Immature natural killer cell (primary cell): ENCODE measurements at regions not wholly inside any gene's neighbourhood (a gene's known extent, or its start where the extent isn't known, plus 50 kb on each side); places are given as distances from the start of the nearest gene placed in this dataset.
"Not testable (repeated sequence)": the region's sequence is repeated elsewhere in the genome, so short reads cannot be mapped to it uniquely, and the experiment has no call there.

Source experiments
- DNase-seq, 3 donors: peaks; one replicate each; pipeline ENCODE4 v3.0.0; 2022; ENCODE audit warnings: mixed read lengths in 1 of 3
- H3K27ac Mint-ChIP-seq, 6 donors: one replicate each; pipeline ENCODE4 v1.8.0; 2020; ENCODE audit warnings: mixed read lengths in 6 of 6, mild to moderate bottlenecking in 5 of 6, inconsistent platforms in 4 of 6, moderate library complexity in 3 of 6
- H3K27me3 Mint-ChIP-seq, 3 donors: one replicate each; pipeline ENCODE4 v1.8.0; 2020 to 2021; ENCODE audit warnings: low read depth in 3 of 3, mild to moderate bottlenecking in 3 of 3, mixed read lengths in 3 of 3, moderate library complexity in 3 of 3, inconsistent platforms in 1 of 3
- H3K36me3 Mint-ChIP-seq, 3 donors: one replicate each; pipeline ENCODE4 v1.8.0; 2020; ENCODE audit warnings: mixed read lengths in 3 of 3, inconsistent platforms in 2 of 3, mild to moderate bottlenecking in 2 of 3
- H3K4me1 Mint-ChIP-seq, 2 donors: one replicate each; pipeline ENCODE4 v1.8.0; 2020; ENCODE audit warnings: inconsistent platforms in 2 of 2, mild to moderate bottlenecking in 2 of 2, mixed read lengths in 2 of 2, moderate library complexity in 1 of 2
- H3K4me3 Mint-ChIP-seq, 5 donors: one replicate each; pipeline ENCODE4 v1.8.0; 2020; ENCODE audit warnings: mild to moderate bottlenecking in 5 of 5, mixed read lengths in 5 of 5, inconsistent platforms in 3 of 5, moderate library complexity in 3 of 5
- H3K9me3 Mint-ChIP-seq, 6 donors: one replicate each; pipeline ENCODE4 v1.8.0; 2020; ENCODE audit warnings: mild to moderate bottlenecking in 6 of 6, mixed read lengths in 6 of 6, inconsistent platforms in 4 of 6, moderate library complexity in 3 of 6

DNA sequence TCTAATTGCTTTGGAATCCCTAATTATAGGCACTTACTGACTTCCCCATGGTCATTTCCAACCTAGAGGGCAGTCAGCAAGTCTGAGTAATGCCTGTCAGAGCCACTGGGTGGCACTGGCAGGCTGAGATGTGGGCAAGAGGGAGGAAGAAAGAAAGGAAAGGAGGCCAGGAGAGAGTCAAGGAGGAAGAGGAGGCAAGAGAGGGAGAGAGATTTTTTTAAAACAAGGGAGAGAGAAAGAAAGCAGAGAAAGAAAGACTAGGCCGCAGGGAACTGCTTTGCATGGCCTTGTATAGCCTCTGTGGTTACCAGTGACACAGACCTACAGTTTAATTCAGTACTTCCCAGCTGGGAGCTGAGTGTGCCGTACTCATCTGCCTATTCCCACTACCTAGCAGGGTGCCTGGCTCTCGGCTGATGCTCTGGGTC is 210.4 kb upstream of the ADO start:
- Mint-ChIP-seq H3K27ac (no peak overlapping the region), H3K27me3 (peaks cover 0 to 1% (median 0%) of the 10 kb centered on the region in 3 donors), H3K9me3 (no peaks in the 10 kb centered on the region), H3K36me3 (no peaks in the 10 kb centered on the region), H3K4me3 (no peak overlapping the region), H3K4me1 (peaks cover 0 to 5% of the 10 kb centered on the region in 2 donors)
- peak; percentile 42 to 57 (median 48) for DNase-seq

DNA sequence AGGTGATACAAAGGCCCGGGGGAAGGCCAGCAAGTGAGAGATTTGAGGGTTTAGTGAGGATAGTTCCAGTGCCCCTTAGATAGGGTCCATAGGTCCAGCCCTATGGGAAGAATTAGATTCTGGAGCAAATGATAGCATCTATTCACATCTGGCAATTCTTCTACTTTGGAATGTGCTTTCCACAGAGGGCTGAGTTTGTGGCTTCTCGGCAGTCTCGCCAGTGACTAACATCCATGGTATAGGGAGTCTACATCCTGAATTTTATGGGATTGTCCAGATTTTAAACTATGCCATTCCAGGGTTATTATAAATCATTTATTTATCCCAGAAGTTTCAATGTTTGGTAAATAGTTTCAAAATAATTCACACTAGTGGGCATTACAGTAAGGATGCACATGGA is 207.3 kb upstream of the ADO start:
- Mint-ChIP-seq H3K9me3 (peaks cover 0 to 3% (median 0%) of the 10 kb centered on the region in 6 donors), H3K36me3 (no peaks in the 10 kb centered on the region), H3K27ac (no peak overlapping the region), H3K27me3 (peaks cover 2 to 4% (median 2%) of the 10 kb centered on the region in 3 donors), H3K4me3 (no peak overlapping the region), H3K4me1 (peaks cover 0 to 5% of the 10 kb centered on the region in 2 donors)
- no peak for DNase-seq

DNA sequence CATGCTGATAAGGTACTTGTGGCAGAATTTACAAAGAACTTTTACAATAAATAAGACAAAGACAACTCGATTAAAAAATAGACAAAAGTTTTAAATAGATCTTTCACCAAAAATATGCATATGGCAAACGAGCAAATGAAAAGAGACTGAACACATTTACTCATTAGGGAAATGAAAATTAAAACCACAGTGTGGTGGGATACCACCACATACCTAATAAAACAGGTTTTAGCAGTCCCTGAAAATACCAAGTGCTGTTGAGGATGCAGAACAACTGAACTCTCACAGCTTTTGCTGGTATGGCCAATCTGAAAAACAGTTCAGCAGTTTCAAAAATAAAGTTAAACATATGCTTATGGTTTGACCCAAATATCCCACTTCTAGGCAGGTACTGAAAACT is 205.4 kb upstream of the ADO start:
- H3K36me3 Mint-ChIP-seq: no peaks in the 10 kb centered on the region
- H3K9me3 Mint-ChIP-seq: peaks cover 0 to 3% (median 0%) of the 10 kb centered on the region in 6 donors
- peaks cover 0 to 2% of the 10 kb centered on the region in 2 donors for H3K4me1 Mint-ChIP-seq
- H3K4me3 Mint-ChIP-seq: no peak overlapping the region
- H3K27me3 Mint-ChIP-seq: peaks cover 2 to 4% (median 2%) of the 10 kb centered on the region in 3 donors
- DNase-seq: no peak
- no peak overlapping the region for H3K27ac Mint-ChIP-seq

DNA sequence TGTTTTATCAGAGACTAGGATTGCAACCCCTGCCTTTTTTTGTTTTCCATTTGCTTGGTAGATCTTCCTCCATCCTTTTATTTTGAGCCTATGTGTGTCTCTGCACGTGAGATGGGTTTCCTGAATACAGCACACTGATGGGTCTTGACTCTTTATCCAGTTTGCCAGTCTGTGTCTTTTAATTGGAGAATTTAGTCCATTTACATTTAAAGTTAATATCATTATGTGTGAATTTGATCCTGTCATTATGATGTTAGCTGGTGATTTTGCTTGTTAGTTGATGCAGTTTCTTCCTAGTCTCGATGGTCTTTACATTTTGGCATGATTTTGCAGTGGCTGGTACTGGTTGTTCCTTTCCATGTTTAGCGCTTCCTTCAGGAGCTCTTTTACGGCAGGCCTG is 198.0 kb upstream of the ADO start:
- not testable (repeated sequence) for H3K36me3 Mint-ChIP-seq, H3K4me1 Mint-ChIP-seq, DNase-seq, H3K4me3 Mint-ChIP-seq, H3K27ac Mint-ChIP-seq, H3K9me3 Mint-ChIP-seq, H3K27me3 Mint-ChIP-seq

DNA sequence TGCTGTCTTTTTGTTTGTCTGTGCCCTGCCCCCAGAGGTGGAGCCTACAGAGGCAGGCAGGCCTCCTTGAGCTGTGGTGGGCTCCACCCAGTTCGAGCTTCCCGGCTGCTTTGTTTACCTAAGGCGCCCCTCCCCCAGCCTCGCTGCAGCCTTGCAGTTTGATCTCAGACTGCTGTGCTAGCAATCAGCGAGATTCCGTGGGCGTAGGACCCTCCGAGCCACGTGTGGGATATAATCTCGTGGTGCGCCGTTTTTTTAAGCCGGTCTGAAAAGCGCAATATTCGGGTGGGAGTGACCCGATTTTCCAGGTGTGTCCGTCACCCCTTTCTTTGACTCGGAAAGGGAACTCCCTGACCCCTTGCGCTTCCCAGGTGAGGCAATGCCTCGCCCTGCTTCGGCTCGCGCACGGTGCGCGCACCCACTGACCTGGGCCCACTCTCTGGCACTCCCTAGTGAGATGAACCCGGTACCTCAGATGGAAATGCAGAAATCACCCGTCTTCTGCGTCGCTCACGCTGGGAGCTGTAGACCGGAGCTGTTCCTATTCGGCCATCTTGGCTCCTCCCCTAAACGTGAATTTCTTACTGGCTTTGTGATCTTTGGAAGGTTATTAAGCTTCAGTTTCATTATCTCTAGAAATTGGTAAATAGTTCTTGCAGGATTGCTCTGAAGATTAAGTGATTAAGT is 196.2 kb upstream of the ADO start:
- H3K27me3 Mint-ChIP-seq, H3K27ac Mint-ChIP-seq, H3K9me3 Mint-ChIP-seq, H3K4me3 Mint-ChIP-seq, H3K36me3 Mint-ChIP-seq, DNase-seq: not testable (repeated sequence)
- H3K4me1 Mint-ChIP-seq: peaks cover 4 to 10% of the 10 kb centered on the region in 2 donors

DNA sequence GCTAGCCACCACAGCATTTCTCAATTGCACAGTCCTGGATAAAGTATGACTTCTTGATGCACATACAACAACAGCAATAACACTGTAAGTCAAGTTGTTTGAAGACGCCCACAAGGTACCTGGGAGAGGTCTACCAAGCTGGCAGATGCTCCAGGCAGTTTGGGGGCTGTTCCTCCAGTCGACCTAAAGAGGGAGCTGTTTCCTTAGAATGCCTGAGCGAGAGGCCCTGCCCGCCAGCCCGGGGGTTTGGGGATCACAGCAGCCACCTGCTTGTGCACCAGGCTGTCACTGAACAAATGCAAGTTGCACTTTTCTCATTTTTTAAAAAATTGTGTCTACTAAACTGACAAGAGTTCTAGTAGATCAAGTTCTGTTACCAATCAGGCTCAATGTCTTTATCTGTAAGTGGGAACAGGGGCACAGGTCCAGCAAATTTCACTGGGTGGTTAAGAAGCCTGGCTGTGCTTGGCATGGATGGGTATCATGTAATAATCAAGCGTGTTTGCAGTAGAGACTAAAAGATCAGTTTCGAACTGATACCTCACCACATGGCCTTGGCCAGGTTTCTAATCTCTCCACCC is 193.8 kb upstream of the ADO start:
- Mint-ChIP-seq H3K27me3 (peaks cover 2 to 10% (median 4%) of the 10 kb centered on the region in 3 donors), H3K4me3 (no peak overlapping the region), H3K36me3 (peaks cover 0 to 4% (median 0%) of the 10 kb centered on the region in 3 donors), H3K4me1 (peaks cover 12 to 28% of the 10 kb centered on the region in 2 donors), H3K9me3 (peaks cover 0 to 3% (median 0%) of the 10 kb centered on the region in 6 donors), H3K27ac (no peak overlapping the region)
- DNase-seq: peak; percentile 71 to 79 (median 75)

DNA sequence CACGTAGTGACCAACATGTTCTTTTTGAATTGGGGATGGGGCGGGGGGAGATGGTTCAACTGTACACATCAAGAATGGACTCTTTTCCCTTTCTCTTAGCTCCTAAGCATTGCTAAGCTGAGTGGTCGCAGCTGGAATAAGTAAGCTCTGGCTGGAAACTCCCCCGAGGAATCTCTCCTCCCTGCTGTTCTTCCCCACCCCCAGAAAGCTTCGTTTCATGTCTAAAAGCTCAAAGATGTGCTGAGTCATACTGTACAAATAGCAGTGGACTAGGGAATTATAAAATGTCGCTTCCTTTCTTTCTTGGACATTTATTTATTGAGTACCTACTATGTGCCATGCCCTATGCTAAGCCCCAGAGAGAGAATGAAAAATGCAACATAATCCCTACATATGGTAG is 191.1 kb upstream of the ADO start:
- Mint-ChIP-seq H3K36me3 (peaks cover 0 to 4% (median 0%) of the 10 kb centered on the region in 3 donors), H3K9me3 (peaks cover 0 to 3% (median 0%) of the 10 kb centered on the region in 6 donors), H3K27me3 (peaks cover 2 to 8% (median 2%) of the 10 kb centered on the region in 3 donors), H3K27ac (peak overlapping the region in 1 of 6 donors; percentile 13), H3K4me1 (peaks cover 16 to 38% of the 10 kb centered on the region in 2 donors), H3K4me3 (no peak overlapping the region)
- no peak for DNase-seq

DNA sequence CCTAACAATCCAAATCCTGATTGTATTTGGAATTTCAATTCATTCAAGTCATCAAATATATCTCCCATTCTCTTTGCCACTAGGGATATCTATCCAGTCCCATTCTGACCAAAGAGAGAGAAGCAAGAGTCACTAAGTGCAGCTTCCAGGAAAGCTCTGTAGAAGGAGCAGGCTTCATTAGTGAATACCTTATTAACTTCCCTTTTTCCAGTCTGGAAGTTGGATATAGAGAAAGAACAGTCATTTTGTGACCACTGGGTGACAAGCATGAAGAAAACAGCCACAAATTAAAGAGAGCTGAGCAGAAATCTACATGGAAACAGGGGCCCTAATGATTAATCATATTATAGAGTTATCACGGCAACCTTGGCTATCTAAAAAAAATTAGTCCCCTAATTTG is 190.7 kb upstream of the ADO start:
- Mint-ChIP-seq H3K4me1 (peaks cover 18 to 42% of the 10 kb centered on the region in 2 donors), H3K4me3 (peak overlapping the region in 1 of 5 donors; percentile 44), H3K9me3 (peaks cover 0 to 3% (median 0%) of the 10 kb centered on the region in 6 donors), H3K27ac (peak overlapping the region in 1 of 6 donors; percentile 13), H3K27me3 (peaks cover 0 to 8% (median 2%) of the 10 kb centered on the region in 3 donors), H3K36me3 (peaks cover 0 to 4% (median 0%) of the 10 kb centered on the region in 3 donors)
- no peak for DNase-seq

DNA sequence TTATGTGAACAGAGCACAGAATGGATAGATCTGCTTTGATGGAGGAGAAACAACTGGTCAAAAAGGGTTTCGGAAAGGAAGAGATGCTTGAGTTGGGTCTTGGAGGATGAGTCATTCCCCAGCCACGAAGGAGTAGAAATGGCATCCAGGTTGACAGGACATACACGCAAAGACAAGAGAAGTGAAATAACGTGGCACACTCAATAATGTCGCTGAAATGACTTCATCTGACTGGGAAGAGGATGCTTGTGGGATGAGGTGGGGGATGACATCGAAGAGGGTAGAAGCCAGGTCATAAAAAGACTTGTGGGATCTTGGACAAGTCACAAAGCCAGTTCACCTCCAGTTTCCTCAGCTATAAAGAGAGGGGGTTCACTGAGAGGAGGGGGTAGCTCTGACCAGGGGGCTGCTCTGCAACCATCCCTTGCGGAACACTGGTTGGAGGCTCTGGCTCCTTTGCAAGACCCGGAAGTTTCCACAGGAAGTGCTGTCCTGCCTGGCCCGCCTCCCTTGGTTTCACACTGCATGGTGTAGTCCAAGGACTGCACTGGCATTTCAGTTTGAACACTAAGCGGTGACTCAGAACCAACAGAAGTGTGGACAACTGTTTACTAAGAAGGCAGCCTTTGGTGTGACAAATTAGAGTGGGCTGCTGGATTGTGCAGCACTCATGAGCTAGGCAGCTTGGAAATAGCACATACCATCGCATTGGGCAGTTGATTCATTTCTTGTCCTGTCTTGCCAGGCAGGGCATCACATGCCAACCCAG is 189.9 kb upstream of the ADO start:
- Mint-ChIP-seq H3K36me3 (peaks cover 0 to 4% (median 0%) of the 10 kb centered on the region in 3 donors), H3K27me3 (peaks cover 0 to 8% (median 2%) of the 10 kb centered on the region in 3 donors), H3K4me3 (peak overlapping the region in 1 of 5 donors; percentile 44), H3K9me3 (peaks cover 0 to 3% (median 0%) of the 10 kb centered on the region in 6 donors), H3K4me1 (peaks cover 25 to 49% of the 10 kb centered on the region in 2 donors), H3K27ac (peak overlapping the region in 3 of 6 donors; percentile 9 to 57 (median 9))
- peak in 2 of 3 donors; percentile 16 to 44 for DNase-seq

DNA sequence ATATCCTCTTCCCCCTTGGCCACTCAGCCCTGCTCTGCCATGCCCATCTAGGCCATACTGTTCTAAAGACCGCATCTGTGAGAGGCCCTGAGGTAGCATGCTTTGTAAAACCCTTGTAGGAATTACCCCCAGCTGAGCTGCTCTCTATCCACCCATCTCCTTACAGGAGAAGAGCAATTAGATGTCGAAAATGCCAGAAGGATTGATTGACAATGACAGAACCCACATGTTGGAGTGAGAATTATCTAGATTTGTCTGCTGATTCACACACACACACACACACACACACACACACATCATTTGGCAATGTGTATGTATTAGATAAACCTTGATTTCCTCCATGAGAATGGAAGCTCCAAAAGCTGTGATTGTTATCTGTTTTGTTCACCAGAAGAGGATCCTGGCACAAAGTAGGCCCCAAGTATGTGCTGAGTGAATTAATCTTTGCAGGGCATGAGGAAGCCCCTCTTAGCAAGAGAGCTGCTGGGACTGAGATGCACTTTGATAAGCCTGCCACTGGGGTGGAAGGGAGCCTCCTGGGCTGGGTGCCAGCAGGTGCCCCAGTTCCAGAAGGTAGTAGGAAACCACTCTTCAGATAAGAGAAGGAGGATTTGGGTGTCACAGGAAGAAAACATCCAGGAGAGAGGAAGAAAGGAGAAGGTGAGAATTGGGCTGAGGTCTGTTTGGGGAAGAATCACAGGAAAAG is 187.5 kb upstream of the ADO start:
- H3K27ac Mint-ChIP-seq: peak overlapping the region in 1 of 6 donors; percentile 55
- H3K9me3 Mint-ChIP-seq: no peaks in the 10 kb centered on the region
- H3K27me3 Mint-ChIP-seq: peaks cover 2 to 5% (median 3%) of the 10 kb centered on the region in 3 donors
- peaks cover 39 to 61% of the 10 kb centered on the region in 2 donors for H3K4me1 Mint-ChIP-seq
- H3K4me3 Mint-ChIP-seq: no peak overlapping the region
- no peak for DNase-seq
- H3K36me3 Mint-ChIP-seq: no peaks in the 10 kb centered on the region

DNA sequence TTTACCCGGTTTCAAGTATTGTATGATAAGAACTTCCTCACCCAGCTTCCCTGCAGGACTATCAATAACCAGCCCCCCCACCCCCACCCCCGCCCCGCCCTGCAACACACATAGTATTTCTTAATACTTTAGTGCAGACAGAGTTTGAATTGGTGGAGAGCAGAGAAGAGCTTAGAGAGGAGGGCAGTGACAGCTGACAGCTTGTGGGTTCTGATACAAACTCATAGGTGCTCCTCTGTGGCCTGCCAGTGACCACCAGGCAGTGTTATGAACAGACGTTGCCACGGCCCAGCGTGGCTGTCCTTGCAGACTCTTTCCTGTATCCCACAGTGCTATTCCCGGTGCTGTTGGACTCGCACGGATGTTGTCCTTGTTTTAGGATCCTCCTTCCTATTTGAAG is 186.9 kb upstream of the ADO start:
- Mint-ChIP-seq H3K36me3 (no peaks in the 10 kb centered on the region), H3K27me3 (peaks cover 2 to 5% (median 3%) of the 10 kb centered on the region in 3 donors), H3K27ac (peak overlapping the region in 2 of 6 donors; percentile 24 to 25), H3K4me3 (no peak overlapping the region), H3K4me1 (peaks cover 39 to 61% of the 10 kb centered on the region in 2 donors), H3K9me3 (no peaks in the 10 kb centered on the region)
- no peak for DNase-seq

DNA sequence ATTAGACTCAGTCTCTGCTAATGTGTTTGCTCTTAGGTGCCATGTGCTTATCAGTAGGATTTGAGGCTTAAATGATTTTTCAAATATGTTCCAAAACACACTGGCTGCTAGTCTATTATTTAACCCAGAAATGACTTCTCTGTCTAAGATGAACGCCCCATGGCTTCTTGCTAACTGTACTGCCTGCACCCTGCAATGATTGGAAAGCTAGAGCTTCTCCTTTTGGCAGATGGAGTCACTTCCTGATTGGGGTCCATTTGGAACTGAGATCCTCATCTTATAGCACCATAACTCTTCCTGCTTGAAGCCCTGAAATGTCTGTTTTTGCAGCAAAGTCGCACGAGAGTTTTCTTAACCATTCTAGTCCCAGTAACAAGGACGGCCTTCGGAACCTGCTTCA is 186.5 kb upstream of the ADO start:
- H3K27me3 Mint-ChIP-seq: peaks cover 2 to 5% (median 3%) of the 10 kb centered on the region in 3 donors
- DNase-seq: no peak
- no peak overlapping the region for H3K4me3 Mint-ChIP-seq
- H3K4me1 Mint-ChIP-seq: peaks cover 39 to 61% of the 10 kb centered on the region in 2 donors
- H3K27ac Mint-ChIP-seq: peak overlapping the region in 2 of 6 donors; percentile 24 to 25
- no peaks in the 10 kb centered on the region for H3K9me3 Mint-ChIP-seq
- H3K36me3 Mint-ChIP-seq: no peaks in the 10 kb centered on the region
